Right cardiac atrium (tissue), 5 donors: ENCODE measurements at regions not wholly inside any gene's neighbourhood (a gene's known extent, or its start where the extent isn't known, plus 50 kb on each side); places are given as distances from the start of the nearest gene placed in this dataset.

Source experiments
- ATAC-seq, 2 donors: fragments of 200-7000 bp; cut with Tn5 transposase; one replicate each; pipeline versions ENCODE4 v1.8.0 to v1.9.1; 2020; ENCODE audit warnings: moderate library complexity in 2 of 2, mild to moderate bottlenecking in 1 of 2
- DNase-seq, 3 donors: peaks; one replicate each; pipeline ENCODE4 v3.0.0-alpha.2; 2020
- H3K27ac ChIP-seq: one replicate; pipeline ENCODE4 v1.5.1; 2013; ENCODE audit warnings: mild to moderate bottlenecking, low read length, control low read depth, moderate library complexity
- H3K27me3 ChIP-seq: one replicate; pipeline ENCODE4 v1.6.1; 2013; ENCODE audit not compliant: control insufficient read depth, insufficient read depth
- H3K4me1 ChIP-seq: one replicate; pipeline ENCODE4 v1.6.1; 2013; ENCODE audit warnings: low read length; ENCODE audit not compliant: control insufficient read depth, insufficient read depth
- H3K4me3 ChIP-seq: one replicate; pipeline ENCODE4 v1.5.1; 2013; ENCODE audit warnings: low read length, control low read depth
- H3K9me3 ChIP-seq: one replicate; pipeline ENCODE4 v1.6.1; 2013; ENCODE audit warnings: low read length; ENCODE audit not compliant: control insufficient read depth
- WGBS: extraction: QIAGEN DNeasy Blood & Tissue Kit; methylation state at CpG from one replicate; pipeline ENCODE4 v1.1.7; 2013; 5-methylcytosine and 5-hydroxymethylcytosine counted together
- intact Hi-C, 4 donors: fragments of 100-400 bp; cut with DNase I; formaldehyde crosslinking; loops; one replicate each; pipeline versions ENCODE4 v1.11.0 to v1.14.0; 2022 to 2023
- donor health status: healthy with polysubstance abuse.
- donor health status: DM: no; HTN: yes; CAD: no.
- donor health status: DM: no; HTN: no; CAD: no.
- donor health status: DM: no; HTN: yes; CAD: no; lungs with severe emphysema.
- donor health status: DM: yes; HTN: yes; CAD: no.

- DNase-seq (no peak), ATAC-seq (no peak)
- WGBS = 80% methylated on average over 3 of the region's 3 CpGs
- Histone ChIP-seq H3K9me3 (no peaks in the 10 kb centered on the region), H3K4me1 (peaks cover 4% of the 10 kb centered on the region), H3K27me3 (no peaks in the 10 kb centered on the region), H3K4me3 (no peak overlapping the region), H3K27ac (no peak overlapping the region)
- intact Hi-C loops = no loop called here
These were observed 514.7 kb downstream of the RPS24 start for GRCh38 chr10:78548369-78548768.

DNA sequence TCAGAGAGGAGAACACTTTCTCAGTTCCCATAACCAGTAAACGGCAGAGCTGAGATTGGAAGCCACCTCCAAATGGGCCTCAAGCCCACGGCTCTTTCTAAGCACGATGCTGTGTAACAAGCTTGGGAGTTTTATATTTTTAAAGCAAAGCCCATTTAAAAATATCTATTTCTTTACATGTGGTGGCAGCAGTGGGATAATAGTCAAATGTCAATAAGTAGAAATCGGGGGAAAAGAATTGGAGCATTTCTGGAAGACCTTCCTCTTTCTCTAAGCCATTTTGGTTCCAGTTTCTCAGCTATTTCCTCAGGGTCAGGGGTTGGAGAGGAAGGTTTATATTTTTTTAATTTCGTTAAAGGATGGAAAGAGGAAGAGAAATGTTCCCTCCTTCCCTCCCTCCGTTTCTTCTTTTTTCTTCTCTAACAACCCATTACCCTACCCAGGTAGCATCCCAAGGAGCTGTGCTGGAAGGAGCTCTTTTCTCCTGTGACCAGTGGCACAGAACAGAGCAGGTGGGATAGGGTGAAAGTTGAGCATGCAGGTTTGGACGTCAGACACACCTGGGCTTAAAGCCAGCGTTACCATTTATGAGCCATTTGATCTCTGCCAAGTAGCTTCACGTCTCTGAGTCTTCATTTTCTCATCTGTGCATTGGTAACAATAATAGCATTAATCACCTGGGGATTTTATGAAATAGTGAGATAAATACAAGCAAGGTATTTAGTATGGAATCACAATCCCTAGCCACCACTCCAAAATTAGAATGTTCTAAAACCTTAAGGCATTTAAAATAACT lies 515.7 kb downstream of the RPS24 start:
- WGBS = 67% methylated on average over 9 of the region's 9 CpGs
- ATAC-seq (no peak), DNase-seq (no peak)
- Histone ChIP-seq H3K4me3 (no peak overlapping the region), H3K27ac (no peak overlapping the region), H3K27me3 (no peaks in the 10 kb centered on the region), H3K9me3 (no peaks in the 10 kb centered on the region), H3K4me1 (peaks cover 4% of the 10 kb centered on the region)
- intact Hi-C loops = no loop called here

DNA sequence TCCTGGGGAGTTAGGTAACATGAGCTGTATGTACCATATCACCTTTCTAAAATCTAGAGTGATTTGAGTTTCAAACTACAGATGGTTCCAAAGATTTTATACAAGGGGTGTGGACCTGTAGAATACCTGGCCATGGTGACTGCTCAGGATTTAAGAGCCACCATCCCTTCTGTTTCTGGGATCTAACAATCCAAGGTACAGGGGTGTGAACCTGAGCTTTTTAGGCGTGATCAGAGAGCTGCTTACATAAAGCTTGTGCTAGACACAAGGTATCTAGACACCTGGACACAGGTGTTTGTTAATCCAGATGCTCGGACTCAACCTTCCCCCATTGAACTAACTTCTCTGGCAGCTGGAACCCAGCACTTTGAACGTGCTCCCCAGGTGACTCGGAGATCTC lies 516.4 kb downstream of the RPS24 start:
- intact Hi-C loops = no loop called here
- WGBS = 92% methylated on average over 4 of the region's 4 CpGs
- H3K27me3 ChIP-seq = no peaks in the 10 kb centered on the region
- no peak for DNase-seq
- peaks cover 4% of the 10 kb centered on the region for H3K4me1 ChIP-seq
- no peak overlapping the region for H3K4me3 ChIP-seq
- no peak overlapping the region for H3K27ac ChIP-seq
- no peaks in the 10 kb centered on the region for H3K9me3 ChIP-seq
- no peak for ATAC-seq

DNA sequence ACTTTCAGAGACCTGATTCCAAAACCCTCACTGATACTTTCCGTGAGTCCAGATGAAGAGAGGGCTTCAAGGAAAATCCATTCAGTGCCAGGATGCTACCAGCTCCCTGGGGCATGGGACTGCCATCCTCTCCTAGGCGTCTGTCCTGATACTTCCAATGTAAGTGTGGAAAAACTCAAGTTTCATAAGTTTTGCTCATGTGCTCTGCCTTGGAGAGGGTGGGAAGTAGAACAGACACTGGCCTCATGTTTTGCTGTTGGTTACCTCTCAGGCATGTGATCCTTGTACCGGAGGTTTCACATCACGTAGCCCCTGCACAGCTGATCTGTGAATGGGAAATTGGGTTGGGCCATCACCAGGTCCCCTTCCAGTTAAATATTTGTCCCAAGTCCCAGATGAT lies 517.1 kb downstream of the RPS24 start:
- DNase-seq = no peak
- intact Hi-C loops = no loop called here
- no peaks in the 10 kb centered on the region for H3K9me3 ChIP-seq
- no peaks in the 10 kb centered on the region for H3K27me3 ChIP-seq
- H3K4me1 ChIP-seq = peaks cover 4% of the 10 kb centered on the region
- no peak overlapping the region for H3K4me3 ChIP-seq
- WGBS = 96% methylated on average over 4 of the region's 4 CpGs
- ATAC-seq = no peak
- no peak overlapping the region for H3K27ac ChIP-seq

- no peak overlapping the region for H3K4me3 ChIP-seq
- ATAC-seq (peak in 1 of 2 donors; percentile 4), DNase-seq (no peak)
- no peaks in the 10 kb centered on the region for H3K9me3 ChIP-seq
- H3K27ac ChIP-seq = no peak overlapping the region
- intact Hi-C loops = no loop called here
- H3K27me3 ChIP-seq = no peaks in the 10 kb centered on the region
- peaks cover 4% of the 10 kb centered on the region for H3K4me1 ChIP-seq
- WGBS = 90% methylated on average over 10 of the region's 10 CpGs
These were observed 517.4 kb upstream of the ZMIZ1 start for GRCh38 chr10:78551184-78552005.

- H3K9me3 ChIP-seq = no peaks in the 10 kb centered on the region
- DNase-seq (peak; percentile 64 to 89 (median 87)), ATAC-seq (peak; percentile 85 to 93)
- H3K27me3 ChIP-seq = no peaks in the 10 kb centered on the region
- no peak overlapping the region for H3K4me3 ChIP-seq
- 17% methylated on average over 7 of the region's 7 CpGs for WGBS
- peaks cover 4% of the 10 kb centered on the region for H3K4me1 ChIP-seq
- peak overlapping the region; percentile 73 for H3K27ac ChIP-seq
- intact Hi-C loops = no loop called here
These were observed 516.4 kb upstream of the ZMIZ1 start for GRCh38 chr10:78552261-78552811.

- H3K4me1 ChIP-seq = peaks cover 4% of the 10 kb centered on the region
- H3K9me3 ChIP-seq = no peaks in the 10 kb centered on the region
- no peak for ATAC-seq
- H3K27me3 ChIP-seq = no peaks in the 10 kb centered on the region
- DNase-seq = no peak
- no peak overlapping the region for H3K27ac ChIP-seq
- WGBS = 81% methylated on average over 3 of the region's 3 CpGs
- intact Hi-C loops = no loop called here
- no peak overlapping the region for H3K4me3 ChIP-seq
These were observed 515.0 kb upstream of the ZMIZ1 start for GRCh38 chr10:78553792-78554191.

DNA sequence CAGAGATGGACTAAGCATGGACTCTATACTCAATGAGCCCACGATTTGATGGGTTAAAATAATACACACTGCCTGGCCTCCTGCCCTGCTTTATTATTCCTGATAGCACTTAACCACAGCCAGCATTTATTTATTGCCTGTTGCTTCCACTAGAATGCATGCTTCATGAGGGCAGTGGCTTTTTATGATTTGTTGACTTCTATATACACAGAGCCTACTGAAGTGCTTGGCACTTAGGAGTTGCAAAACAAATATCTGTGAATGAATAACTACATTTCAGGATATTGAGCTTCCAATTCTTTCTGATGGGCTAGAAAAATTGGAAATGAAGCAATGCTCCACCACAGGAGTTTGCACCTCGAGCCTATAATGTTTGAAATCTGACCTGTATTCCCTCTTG lies 513.6 kb upstream of the ZMIZ1 start:
- ATAC-seq = no peak
- intact Hi-C loops = no loop called here
- 85% methylated on average over 2 of the region's 2 CpGs for WGBS
- no peaks in the 10 kb centered on the region for H3K27me3 ChIP-seq
- DNase-seq = no peak
- no peak overlapping the region for H3K27ac ChIP-seq
- no peaks in the 10 kb centered on the region for H3K9me3 ChIP-seq
- peaks cover 4% of the 10 kb centered on the region for H3K4me1 ChIP-seq
- H3K4me3 ChIP-seq = no peak overlapping the region

DNA sequence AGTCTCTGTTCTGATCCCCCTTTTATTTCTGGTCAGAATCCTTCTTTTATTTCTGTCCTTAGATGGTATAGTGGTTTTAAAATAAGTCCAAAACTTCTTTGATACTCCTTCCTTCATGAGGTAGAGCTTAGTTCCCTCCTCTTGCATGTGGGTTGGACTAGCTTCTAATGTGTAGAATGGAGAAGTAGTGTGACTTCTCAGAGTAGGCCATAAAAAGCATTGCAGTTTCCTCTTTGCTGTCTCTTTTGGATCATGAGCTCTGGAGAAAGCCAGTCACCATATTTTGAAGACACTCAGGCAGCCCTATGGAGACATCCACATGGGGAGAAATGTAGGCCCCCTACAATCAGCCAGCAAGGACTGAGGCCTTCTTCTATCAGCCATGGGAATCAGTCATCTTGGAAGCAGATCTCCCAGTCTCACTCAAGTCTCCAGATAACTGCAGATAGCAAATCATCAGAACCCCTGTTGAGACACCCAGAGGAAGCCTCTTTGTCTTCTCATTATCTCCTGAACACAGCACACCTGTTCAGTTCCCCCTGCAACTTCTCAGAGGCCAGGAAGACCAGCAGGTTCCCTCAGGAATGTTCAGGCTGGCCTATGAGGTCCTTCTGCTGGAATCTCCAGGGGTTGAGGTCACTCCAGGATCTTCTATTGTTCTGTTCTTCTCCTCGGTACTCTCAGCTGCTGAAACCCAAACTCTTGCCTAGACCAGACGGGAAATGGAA lies 511.9 kb upstream of the ZMIZ1 start:
- 96% methylated on average over 2 of the region's 2 CpGs for WGBS
- intact Hi-C loops = no loop called here

DNA sequence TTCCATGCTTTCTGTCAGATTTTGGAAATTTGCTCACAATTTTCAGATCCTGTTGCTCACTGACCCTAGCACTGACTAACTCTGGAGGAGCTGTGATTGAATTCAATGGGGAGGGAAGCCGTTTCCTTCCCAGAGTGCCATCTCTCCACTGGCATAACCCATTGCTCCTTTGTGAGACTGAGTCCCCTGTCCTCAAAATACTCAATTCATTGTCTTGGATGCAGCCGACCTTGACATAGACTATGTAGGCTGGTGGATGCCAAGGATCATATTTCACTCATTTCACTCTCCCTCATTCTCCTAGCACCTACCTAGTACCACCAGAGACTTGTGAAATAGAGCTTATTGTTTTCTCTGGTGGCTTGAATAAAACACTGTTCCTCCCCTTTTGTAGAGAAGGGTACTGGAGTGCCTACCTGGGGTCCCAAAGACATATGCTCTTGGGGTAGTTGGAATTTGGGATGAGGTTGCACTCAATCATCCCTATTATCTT lies 511.3 kb upstream of the ZMIZ1 start:
- intact Hi-C loops = no loop called here
- ATAC-seq = no peak
- Histone ChIP-seq H3K4me3 (no peak overlapping the region), H3K27ac (no peak overlapping the region), H3K9me3 (no peaks in the 10 kb centered on the region), H3K27me3 (no peaks in the 10 kb centered on the region), H3K4me1 (no peaks in the 10 kb centered on the region)
- DNase-seq = no peak
- 89% methylated on average over 2 of the region's 2 CpGs for WGBS

More for the DNA sequence above, 511.9 kb upstream of the ZMIZ1 start:
- Histone ChIP-seq H3K27ac (no peak overlapping the region), H3K4me3 (no peak overlapping the region), H3K27me3 (no peaks in the 10 kb centered on the region), H3K4me1 (peaks cover 4% of the 10 kb centered on the region), H3K9me3 (no peaks in the 10 kb centered on the region)
- ATAC-seq (no peak), DNase-seq (no peak)
